ENCODE measurements at regions not wholly inside any gene's neighbourhood (a gene's known extent, or its start where the extent isn't known, plus 50 kb on each side); places are given as distances from the start of the nearest gene placed in this dataset.
A peak's percentile ranks its signal among the peaks of the same experiment; 100 is the strongest.

GRCh38 chr4:164501074-164501473 lies 252.9 kb upstream of the SMIM31 start:
- no peaks in the 10 kb centered on the region for H3K4me1 ChIP-seq (ENCODE audit: insufficient read depth, low read length)
- no peak overlapping the region for H3K4me3 ChIP-seq (ENCODE audit: low read length)
- no peaks in the 10 kb centered on the region for H3K9me3 ChIP-seq (ENCODE audit: low read length)
- H3K27me3 ChIP-seq (ENCODE audit: insufficient read depth, low read length) = no peaks in the 10 kb centered on the region
- no peak overlapping the region for H2AFZ ChIP-seq (ENCODE audit: low read depth, low read length)
- H3K36me3 ChIP-seq (ENCODE audit: insufficient read depth, low read length) = no peaks in the 10 kb centered on the region

GRCh38 chr4:164503874-164504273 lies 250.1 kb upstream of the SMIM31 start:
- no peaks in the 10 kb centered on the region for H3K4me1 ChIP-seq (ENCODE audit: insufficient read depth, low read length)
- H3K27me3 ChIP-seq (ENCODE audit: insufficient read depth, low read length) = no peaks in the 10 kb centered on the region
- no peak overlapping the region for H2AFZ ChIP-seq (ENCODE audit: low read depth, low read length)
- H3K36me3 ChIP-seq (ENCODE audit: insufficient read depth, low read length) = no peaks in the 10 kb centered on the region
- no peak overlapping the region for H3K4me3 ChIP-seq (ENCODE audit: low read length)
- no peaks in the 10 kb centered on the region for H3K9me3 ChIP-seq (ENCODE audit: low read length)

GRCh38 chr4:164508097-164508496 lies 245.8 kb upstream of the SMIM31 start:
- no peaks in the 10 kb centered on the region for H3K4me1 ChIP-seq (ENCODE audit: insufficient read depth, low read length)
- H3K9me3 ChIP-seq (ENCODE audit: low read length) = no peaks in the 10 kb centered on the region
- H3K36me3 ChIP-seq (ENCODE audit: insufficient read depth, low read length) = no peaks in the 10 kb centered on the region
- H2AFZ ChIP-seq (ENCODE audit: low read depth, low read length) = no peak overlapping the region
- no peaks in the 10 kb centered on the region for H3K27me3 ChIP-seq (ENCODE audit: insufficient read depth, low read length)
- H3K4me3 ChIP-seq (ENCODE audit: low read length) = no peak overlapping the region

GRCh38 chr4:164508771-164509170 lies 245.2 kb upstream of the SMIM31 start:
- Histone ChIP-seq H3K27me3 (ENCODE audit: insufficient read depth, low read length) (no peaks in the 10 kb centered on the region), H3K36me3 (ENCODE audit: insufficient read depth, low read length) (no peaks in the 10 kb centered on the region), H3K4me3 (ENCODE audit: low read length) (no peak overlapping the region), H2AFZ (ENCODE audit: low read depth, low read length) (no peak overlapping the region), H3K9me3 (ENCODE audit: low read length) (no peaks in the 10 kb centered on the region), H3K4me1 (ENCODE audit: insufficient read depth, low read length) (no peaks in the 10 kb centered on the region)

GRCh38 chr4:164509951-164510350 lies 244.0 kb upstream of the SMIM31 start:
- no peaks in the 10 kb centered on the region for H3K36me3 ChIP-seq (ENCODE audit: insufficient read depth, low read length)
- no peak overlapping the region for H2AFZ ChIP-seq (ENCODE audit: low read depth, low read length)
- no peaks in the 10 kb centered on the region for H3K27me3 ChIP-seq (ENCODE audit: insufficient read depth, low read length)
- H3K4me3 ChIP-seq (ENCODE audit: low read length) = no peak overlapping the region
- H3K9me3 ChIP-seq (ENCODE audit: low read length) = no peaks in the 10 kb centered on the region
- no peaks in the 10 kb centered on the region for H3K4me1 ChIP-seq (ENCODE audit: insufficient read depth, low read length)

GRCh38 chr4:164512124-164512523 lies 241.8 kb upstream of the SMIM31 start:
- no peaks in the 10 kb centered on the region for H3K9me3 ChIP-seq (ENCODE audit: low read length)
- H3K4me3 ChIP-seq (ENCODE audit: low read length) = no peak overlapping the region
- no peaks in the 10 kb centered on the region for H3K36me3 ChIP-seq (ENCODE audit: insufficient read depth, low read length)
- H3K4me1 ChIP-seq (ENCODE audit: insufficient read depth, low read length) = no peaks in the 10 kb centered on the region
- no peak overlapping the region for H2AFZ ChIP-seq (ENCODE audit: low read depth, low read length)
- H3K27me3 ChIP-seq (ENCODE audit: insufficient read depth, low read length) = no peaks in the 10 kb centered on the region

- Histone ChIP-seq H3K4me3 (ENCODE audit: low read length) (no peak overlapping the region), H3K4me1 (ENCODE audit: insufficient read depth, low read length) (no peaks in the 10 kb centered on the region), H3K36me3 (ENCODE audit: insufficient read depth, low read length) (no peaks in the 10 kb centered on the region), H3K27me3 (ENCODE audit: insufficient read depth, low read length) (no peaks in the 10 kb centered on the region), H3K9me3 (ENCODE audit: low read length) (no peaks in the 10 kb centered on the region), H2AFZ (ENCODE audit: low read depth, low read length) (no peak overlapping the region)
Measured at GRCh38 chr4:164514765-164515164, 239.2 kb upstream of the SMIM31 start.

- Histone ChIP-seq H3K4me3 (ENCODE audit: low read length) (no peak overlapping the region), H3K9me3 (ENCODE audit: low read length) (no peaks in the 10 kb centered on the region), H2AFZ (ENCODE audit: low read depth, low read length) (no peak overlapping the region), H3K4me1 (ENCODE audit: insufficient read depth, low read length) (peaks cover 2% of the 10 kb centered on the region), H3K36me3 (ENCODE audit: insufficient read depth, low read length) (no peaks in the 10 kb centered on the region), H3K27me3 (ENCODE audit: insufficient read depth, low read length) (no peaks in the 10 kb centered on the region)
Measured at GRCh38 chr4:164524789-164525188, 229.1 kb upstream of the SMIM31 start.

- Histone ChIP-seq H2AFZ (ENCODE audit: low read depth, low read length) (no peak overlapping the region), H3K36me3 (ENCODE audit: insufficient read depth, low read length) (no peaks in the 10 kb centered on the region), H3K4me3 (ENCODE audit: low read length) (no peak overlapping the region), H3K27me3 (ENCODE audit: insufficient read depth, low read length) (no peaks in the 10 kb centered on the region), H3K9me3 (ENCODE audit: low read length) (no peaks in the 10 kb centered on the region), H3K4me1 (ENCODE audit: insufficient read depth, low read length) (peaks cover 2% of the 10 kb centered on the region)
Measured at GRCh38 chr4:164526933-164527583, 226.9 kb upstream of the SMIM31 start.

GRCh38 chr4:164529058-164529457 lies 224.9 kb upstream of the SMIM31 start:
- Histone ChIP-seq H2AFZ (ENCODE audit: low read depth, low read length) (no peak overlapping the region), H3K36me3 (ENCODE audit: insufficient read depth, low read length) (no peaks in the 10 kb centered on the region), H3K27me3 (ENCODE audit: insufficient read depth, low read length) (no peaks in the 10 kb centered on the region), H3K4me3 (ENCODE audit: low read length) (no peak overlapping the region), H3K9me3 (ENCODE audit: low read length) (no peaks in the 10 kb centered on the region), H3K4me1 (ENCODE audit: insufficient read depth, low read length) (peaks cover 2% of the 10 kb centered on the region)

- H2AFZ ChIP-seq (ENCODE audit: low read depth, low read length) = no peak overlapping the region
- no peak overlapping the region for H3K4me3 ChIP-seq (ENCODE audit: low read length)
- H3K36me3 ChIP-seq (ENCODE audit: insufficient read depth, low read length) = no peaks in the 10 kb centered on the region
- no peaks in the 10 kb centered on the region for H3K27me3 ChIP-seq (ENCODE audit: insufficient read depth, low read length)
- H3K9me3 ChIP-seq (ENCODE audit: low read length) = no peaks in the 10 kb centered on the region
- H3K4me1 ChIP-seq (ENCODE audit: insufficient read depth, low read length) = peaks cover 2% of the 10 kb centered on the region
Measured at GRCh38 chr4:164529486-164529885, 224.4 kb upstream of the SMIM31 start.

GRCh38 chr4:164531336-164531735 lies 222.6 kb upstream of the SMIM31 start:
- Histone ChIP-seq H3K4me3 (ENCODE audit: low read length) (no peak overlapping the region), H3K27me3 (ENCODE audit: insufficient read depth, low read length) (no peaks in the 10 kb centered on the region), H3K36me3 (ENCODE audit: insufficient read depth, low read length) (no peaks in the 10 kb centered on the region), H3K4me1 (ENCODE audit: insufficient read depth, low read length) (peaks cover 6% of the 10 kb centered on the region), H2AFZ (ENCODE audit: low read depth, low read length) (no peak overlapping the region), H3K9me3 (ENCODE audit: low read length) (no peaks in the 10 kb centered on the region)

- peaks cover 10% of the 10 kb centered on the region for H3K4me1 ChIP-seq (ENCODE audit: insufficient read depth, low read length)
- no peak overlapping the region for H3K4me3 ChIP-seq (ENCODE audit: low read length)
- no peaks in the 10 kb centered on the region for H3K27me3 ChIP-seq (ENCODE audit: insufficient read depth, low read length)
- H2AFZ ChIP-seq (ENCODE audit: low read depth, low read length) = peak overlapping the region; percentile 36
- no peaks in the 10 kb centered on the region for H3K36me3 ChIP-seq (ENCODE audit: insufficient read depth, low read length)
- H3K9me3 ChIP-seq (ENCODE audit: low read length) = no peaks in the 10 kb centered on the region
Measured at GRCh38 chr4:164536814-164537213, 217.1 kb upstream of the SMIM31 start.

GRCh38 chr4:164538097-164538496 lies 215.8 kb upstream of the SMIM31 start:
- Histone ChIP-seq H3K4me3 (ENCODE audit: low read length) (no peak overlapping the region), H2AFZ (ENCODE audit: low read depth, low read length) (no peak overlapping the region), H3K27me3 (ENCODE audit: insufficient read depth, low read length) (no peaks in the 10 kb centered on the region), H3K4me1 (ENCODE audit: insufficient read depth, low read length) (peaks cover 10% of the 10 kb centered on the region), H3K9me3 (ENCODE audit: low read length) (no peaks in the 10 kb centered on the region), H3K36me3 (ENCODE audit: insufficient read depth, low read length) (no peaks in the 10 kb centered on the region)
